GM23338 (cell line): ENCODE measurements at regions not wholly inside any gene's neighbourhood (a gene's known extent, or its start where the extent isn't known, plus 50 kb on each side); places are given as distances from the start of the nearest gene placed in this dataset.

Experiments
- ATAC-seq: fragments of 200-7000 bp; cut with Tn5 transposase; 3 replicates; pipeline ENCODE4 v1.9.1; 2020
- DNase-seq: peaks from one replicate; pipeline ENCODE4 v3.0.0-alpha.2; 2015; ENCODE audit warnings: low spot score
- H2AFZ ChIP-seq: fragments of 200-600 bp; sonication (generic); 2 replicates; pipeline ENCODE4 v1.8.0; 2016; ENCODE audit warnings: antibody characterized with exemption, mild to moderate bottlenecking, moderate library complexity
- H3F3A ChIP-seq: fragments of 200-600 bp; sonication (generic); replicated peaks from 2 replicates; pipeline ENCODE4 v1.8.0; 2017; ENCODE audit warnings: antibody characterized with exemption, mixed run types, low read depth
- H3K27ac ChIP-seq: fragments of 200-600 bp; sonication (generic); 2 replicates; pipeline ENCODE4 v1.6.1; 2016; ENCODE audit warnings: low read depth
- H3K27me3 ChIP-seq: fragments of 200-600 bp; sonication (generic); 2 replicates; pipeline ENCODE4 v1.8.0; 2016; ENCODE audit warnings: mild to moderate bottlenecking, mixed run types, moderate library complexity; ENCODE audit not compliant: insufficient read depth
- H3K36me3 ChIP-seq: fragments of 200-600 bp; sonication (generic); 2 replicates; pipeline ENCODE4 v1.8.0; 2016; ENCODE audit warnings: mild to moderate bottlenecking; ENCODE audit not compliant: insufficient read depth
- H3K4me1 ChIP-seq: fragments of 200-600 bp; sonication (generic); 2 replicates; pipeline ENCODE4 v1.8.0; 2016; ENCODE audit warnings: mild to moderate bottlenecking, moderate library complexity; ENCODE audit not compliant: insufficient read depth
- H3K4me2 ChIP-seq: fragments of 200-600 bp; sonication (generic); 2 replicates; pipeline ENCODE4 v1.7.1; 2017; ENCODE audit warnings: mixed run types
- H3K4me3 ChIP-seq: fragments of 200-600 bp; sonication (generic); 2 replicates; pipeline ENCODE4 v1.6.1; 2016; ENCODE audit warnings: mixed run types
- H3K79me2 ChIP-seq: fragments of 200-600 bp; sonication (generic); replicated peaks from 2 replicates; pipeline ENCODE4 v1.8.0; 2017; ENCODE audit warnings: mild to moderate bottlenecking; ENCODE audit not compliant: insufficient read depth
- H3K9me2 ChIP-seq: fragments of 200-600 bp; sonication (generic); 2 replicates; pipeline ENCODE4 v1.8.0; 2017; ENCODE audit not compliant: insufficient read depth
- H4K20me1 ChIP-seq: fragments of 200-600 bp; sonication (generic); replicated peaks from 2 replicates; pipeline ENCODE4 v1.8.0; 2017; ENCODE audit warnings: mild to moderate bottlenecking; ENCODE audit not compliant: insufficient read depth
- H3K27ac Mint-ChIP-seq: 2 replicates; pipeline ENCODE4 v1.8.0; 2020; ENCODE audit warnings: inconsistent platforms, mild to moderate bottlenecking, moderate library complexity, mixed read lengths
- H3K27me3 Mint-ChIP-seq: 3 replicates; pipeline ENCODE4 v1.8.0; 2022; ENCODE audit warnings: low read depth, mild to moderate bottlenecking, moderate library complexity, mixed read lengths, inconsistent platforms; ENCODE audit not compliant: insufficient read depth, poor library complexity
- H3K36me3 Mint-ChIP-seq: 3 replicates; pipeline ENCODE4 v1.8.0; 2021; ENCODE audit warnings: low read depth, mild to moderate bottlenecking, inconsistent platforms, moderate library complexity, mixed read lengths
- H3K4me1 Mint-ChIP-seq: 3 replicates; pipeline ENCODE4 v1.8.0; 2020; ENCODE audit warnings: mild to moderate bottlenecking, inconsistent platforms, mixed read lengths
- H3K4me3 Mint-ChIP-seq: 3 replicates; pipeline ENCODE4 v1.8.0; 2021; ENCODE audit warnings: moderate library complexity, mild to moderate bottlenecking, inconsistent platforms, mixed read lengths
- H3K9me3 Mint-ChIP-seq: 3 replicates; pipeline ENCODE4 v1.8.0; 2020; ENCODE audit warnings: moderate library complexity, mild to moderate bottlenecking, inconsistent platforms, mixed read lengths
- CREB1 ChIP-seq: fragments of 250-450 bp; sonication (Bioruptor Pico); IDR thresholded peaks from 2 replicates; pipeline ENCODE4 v1.5.0; 2020; ENCODE audit warnings: low read depth, mild to moderate bottlenecking, moderate library complexity
- CTCF ChIP-seq, 2 experiments: fragments of 200-600 bp in 1 of 2; sonication (generic) in 1 of 2; conservative IDR thresholded peaks; 2 replicates each; pipeline versions ENCODE4 v1.5.1 to v1.6.1; 2016 to 2017; ENCODE audit warnings: antibody characterized with exemption in 2 of 2, low read depth in 2 of 2, mild to moderate bottlenecking in 2 of 2, moderate library complexity in 1 of 2
- EZH2phosphoT487 ChIP-seq: fragments of 200-600 bp; sonication (generic); IDR thresholded peaks from one replicate; pipeline ENCODE4 v1.8.1; 2018; ENCODE audit warnings: antibody characterized with exemption; ENCODE audit not compliant: unreplicated experiment
- JUNB ChIP-seq: IDR thresholded peaks from one replicate; pipeline ENCODE4 v1.6.1; 2016; ENCODE audit warnings: antibody characterized with exemption; ENCODE audit not compliant: unreplicated experiment
- NANOG ChIP-seq: IDR thresholded peaks from 2 replicates; pipeline ENCODE4 v1.6.1; 2016; ENCODE audit warnings: antibody characterized with exemption, borderline replicate concordance
- REST ChIP-seq: IDR thresholded peaks from one replicate; pipeline ENCODE4 v1.6.1; 2018; ENCODE audit warnings: antibody characterized with exemption; ENCODE audit not compliant: unreplicated experiment
- STAT1 ChIP-seq: IDR thresholded peaks from one replicate; pipeline ENCODE4 v1.6.1; 2016; ENCODE audit warnings: antibody characterized with exemption; ENCODE audit not compliant: unreplicated experiment
- ZNF114 ChIP-seq: fragments of 250-450 bp; sonication (Bioruptor Pico); IDR thresholded peaks from 2 replicates; pipeline ENCODE4 v1.5.0; 2020; ENCODE audit warnings: mild to moderate bottlenecking, moderate library complexity

GRCh38 chr18:76747676-76748075 is 74.7 kb upstream of the ZNF236 start:
- no peaks in the 10 kb centered on the region for H3F3A ChIP-seq
- Mint-ChIP-seq H3K36me3 (peaks cover 43% of the 10 kb centered on the region), H3K9me3 (peaks cover 68% of the 10 kb centered on the region)

More at GRCh38 chr18:76747676-76748075, 74.7 kb upstream of the ZNF236 start:
- no peaks in the 10 kb centered on the region for H3K4me1 ChIP-seq
- H3K36me3 ChIP-seq = peaks cover 16% of the 10 kb centered on the region
- no peak for TF ChIP-seq STAT1
- TF ChIP-seq CTCF (conservative IDR thresholded peaks at IDR 0.05; ENCODE audit: low read depth in 2 of 2) = no peak
- TF ChIP-seq REST = no peak
- no peak for TF ChIP-seq CREB1 (CRISPR knock-in tag)
- no peak for TF ChIP-seq EZH2phosphoT487
- no peak for TF ChIP-seq JUNB
- no peak for TF ChIP-seq NANOG
- TF ChIP-seq ZNF114 (CRISPR knock-in tag) = no peak
- DNase-seq (no peak), ATAC-seq (no peak)
- no peak overlapping the region for H3K27ac Mint-ChIP-seq
- no peak overlapping the region for H3K27ac ChIP-seq
- H3K9me2 ChIP-seq = 0 out of 2 replicates have a peak, but pooled peaks cover 1% of the 10 kb centered on the region
- no peak overlapping the region for H3K4me3 Mint-ChIP-seq
- no peak overlapping the region for H3K4me3 ChIP-seq
- no peaks in the 10 kb centered on the region for H3K27me3 Mint-ChIP-seq
- H3K79me2 ChIP-seq = no peaks in the 10 kb centered on the region
- H3K4me1 Mint-ChIP-seq = no peaks in the 10 kb centered on the region
- H2AFZ ChIP-seq = no peak overlapping the region
- H4K20me1 ChIP-seq = no peaks in the 10 kb centered on the region
- H3K27me3 ChIP-seq = no peaks in the 10 kb centered on the region
- H3K4me2 ChIP-seq = no peak overlapping the region
